ENCODE measurements at regions not wholly inside any gene's neighbourhood (a gene's known extent, or its start where the extent isn't known, plus 50 kb on each side); places are given as distances from the start of the nearest gene placed in this dataset.

DNA sequence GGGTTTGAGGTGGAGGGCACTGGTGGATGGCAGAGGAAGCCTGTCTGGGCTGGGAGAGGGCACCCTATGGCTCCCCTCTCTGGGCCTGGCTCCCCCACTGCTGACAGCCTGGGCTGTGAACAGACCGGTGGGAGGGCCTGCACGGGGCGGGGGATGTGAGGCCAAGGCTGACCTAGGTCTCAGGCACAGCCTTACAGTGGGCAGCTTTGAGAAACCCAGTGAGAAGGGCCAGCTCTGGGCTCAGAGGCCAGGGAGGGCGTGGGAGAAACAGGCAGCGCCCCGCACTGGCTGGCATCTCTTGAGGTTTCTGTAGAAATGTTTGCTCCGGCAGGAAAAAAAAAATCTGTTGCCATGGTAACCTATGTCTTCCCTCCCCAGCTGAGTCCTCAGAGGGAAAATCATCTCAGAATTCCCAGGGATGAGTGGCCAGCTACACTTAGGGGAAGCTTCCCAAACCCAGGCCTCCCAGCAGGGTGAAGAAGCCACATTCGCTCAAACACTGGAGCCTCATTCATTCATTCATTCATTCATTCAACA lies 71.7 kb upstream of the TAF1B start:
- no peak for DNase-seq (ENCODE audit: low read depth in 1 of 2, low spot score in 1 of 2)

DNA sequence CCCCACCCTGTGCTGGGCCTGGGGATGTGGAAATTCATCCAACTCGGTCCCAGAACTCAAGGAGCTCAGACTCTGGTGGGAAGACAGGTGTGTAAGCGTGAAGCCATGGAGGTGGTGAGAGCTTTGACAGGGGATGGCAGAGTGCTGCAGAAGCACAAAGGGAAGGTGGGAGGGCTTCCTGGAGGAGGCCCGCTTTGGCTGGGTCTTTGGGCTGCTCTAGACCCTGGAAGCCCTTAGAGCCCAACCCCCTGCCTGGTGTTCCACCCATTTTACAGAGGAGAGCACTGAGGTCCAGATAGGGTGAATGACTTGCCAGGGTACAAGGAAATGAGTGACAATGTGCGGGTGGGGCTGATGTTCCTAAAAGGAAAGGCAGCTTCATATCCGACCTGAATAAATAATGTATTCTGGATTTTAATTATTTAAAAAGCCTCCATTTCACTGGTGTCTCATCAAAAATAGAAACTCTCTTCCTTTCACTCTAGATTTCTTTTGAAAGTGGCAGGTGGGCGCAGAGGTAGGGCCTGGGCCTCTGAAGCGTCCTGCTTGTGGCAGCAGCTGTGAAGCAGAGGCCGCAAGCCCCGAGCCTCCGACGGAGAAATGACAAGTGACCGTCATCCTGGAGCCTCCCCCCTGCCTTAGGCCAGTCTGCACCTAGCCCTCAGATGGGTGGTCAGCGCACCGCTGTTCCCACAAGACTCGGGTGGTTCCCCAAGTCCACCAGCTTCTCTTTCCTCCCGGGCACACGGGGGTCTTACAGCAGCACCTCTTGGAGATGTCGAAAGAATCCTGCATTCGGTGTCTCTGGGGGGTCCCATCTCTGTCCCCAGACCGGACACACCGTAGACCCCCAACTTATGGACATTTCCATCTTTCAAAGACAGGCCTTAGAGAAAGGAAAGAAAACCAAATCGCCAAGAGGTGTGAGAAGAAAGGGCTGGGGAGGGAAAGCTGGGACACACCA lies 71.0 kb upstream of the TAF1B start:
- no peak for DNase-seq (ENCODE audit: low read depth in 1 of 2, low spot score in 1 of 2)

DNA sequence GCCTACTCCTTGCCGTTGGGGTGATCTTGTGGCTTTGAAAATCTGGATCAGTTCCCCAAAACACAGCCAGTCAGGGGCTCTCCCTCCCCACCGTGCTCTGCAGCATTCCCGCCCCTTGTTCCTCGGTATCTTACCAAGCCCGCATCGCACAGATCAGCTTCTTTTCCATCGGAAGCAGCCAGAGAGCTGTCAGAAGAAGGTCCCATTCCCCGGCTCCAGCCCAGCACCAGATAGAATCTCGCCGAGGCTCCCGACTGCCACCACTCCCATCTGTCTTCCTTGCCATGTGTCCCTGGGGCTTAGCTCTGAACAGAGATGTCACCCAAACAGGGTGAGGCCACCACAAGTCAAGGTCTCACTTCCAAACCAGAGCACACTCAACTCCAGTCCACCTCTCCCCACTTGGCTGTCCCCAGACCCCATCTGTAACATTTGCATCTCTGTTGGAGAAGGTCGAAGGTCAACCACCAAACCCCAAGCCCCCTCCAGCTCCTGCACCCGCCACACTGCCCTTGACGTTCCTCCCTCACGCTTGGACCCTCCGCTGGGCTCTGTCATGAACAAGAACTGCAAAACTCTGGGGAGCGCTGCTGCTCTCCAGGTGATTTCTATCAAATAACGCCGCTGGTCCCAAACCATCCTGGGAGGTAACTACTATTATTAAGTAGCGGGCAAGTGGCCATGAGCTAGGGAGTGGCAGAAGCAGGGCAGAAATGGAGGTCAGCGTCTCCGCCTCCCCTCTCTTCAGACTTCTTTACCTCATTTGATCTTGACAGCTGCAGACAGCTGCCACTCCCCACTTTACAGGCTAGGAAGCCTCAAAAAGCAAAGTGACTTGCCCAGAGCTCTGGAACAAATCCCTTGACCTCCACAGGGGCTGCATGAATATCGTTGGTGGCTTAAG lies 70.0 kb upstream of the TAF1B start:
- no peak for DNase-seq (ENCODE audit: low read depth in 1 of 2, low spot score in 1 of 2)

DNA sequence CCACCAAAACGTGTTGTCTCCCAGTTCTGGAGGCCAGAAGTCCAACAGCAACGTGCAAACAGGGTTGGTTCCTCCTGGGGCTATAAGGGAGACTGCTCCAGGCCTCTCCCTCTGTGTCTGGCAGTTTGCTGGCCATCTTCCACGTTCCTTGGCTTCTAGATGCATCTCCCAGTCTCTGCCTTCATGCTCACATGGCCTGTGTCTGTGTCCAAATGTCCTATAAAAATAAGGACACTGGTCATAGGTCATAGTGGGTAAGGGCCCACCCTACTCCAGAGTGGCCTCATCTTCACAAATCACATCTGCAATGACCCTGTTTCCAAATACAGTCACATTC lies 69.4 kb upstream of the TAF1B start:
- DNase-seq (ENCODE audit: low read depth in 1 of 2, low spot score in 1 of 2), result no peak

DNA sequence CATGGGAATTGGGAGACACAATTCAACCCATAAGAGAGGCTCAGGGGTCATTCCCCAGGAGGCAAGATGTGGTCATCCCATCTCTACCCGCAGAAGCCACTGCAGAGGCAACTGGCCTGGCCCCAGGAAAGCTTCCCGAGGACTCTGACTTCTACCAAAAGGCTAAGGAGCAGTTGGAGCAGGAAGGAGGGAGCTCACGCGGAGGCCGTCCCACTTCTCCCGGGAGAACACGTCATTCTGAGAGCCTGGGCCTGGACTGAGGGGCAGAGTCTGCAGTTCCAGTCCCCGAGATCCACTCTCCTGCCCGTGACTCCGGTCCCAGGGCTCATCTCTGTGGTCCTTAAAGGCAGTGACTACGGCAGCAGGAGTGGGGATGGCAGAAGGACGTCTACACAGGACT lies 69.0 kb upstream of the TAF1B start:
- no peak for DNase-seq (ENCODE audit: low read depth in 1 of 2, low spot score in 1 of 2)

DNA sequence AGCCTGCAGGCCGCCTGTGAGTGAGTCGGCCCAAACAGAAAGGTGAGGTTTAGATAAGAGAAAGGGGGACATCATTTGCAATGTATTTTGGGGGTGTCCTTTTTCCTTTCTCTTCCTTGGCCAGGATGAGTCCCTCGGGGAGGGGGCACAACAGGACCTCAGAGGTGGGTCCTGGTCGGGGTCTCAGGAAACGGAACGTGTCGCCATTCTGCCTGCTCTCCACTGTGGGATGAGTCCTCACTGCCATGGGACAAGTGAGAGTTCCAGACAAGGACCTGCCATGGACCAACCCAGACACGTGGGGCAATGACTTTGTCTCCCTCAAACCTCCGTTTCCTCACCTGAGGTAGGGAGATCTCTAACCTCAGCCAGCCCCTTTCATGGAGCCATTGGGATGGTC lies 67.9 kb upstream of the TAF1B start:
- DNase-seq (ENCODE audit: low read depth in 1 of 2, low spot score in 1 of 2), result no peak

DNA sequence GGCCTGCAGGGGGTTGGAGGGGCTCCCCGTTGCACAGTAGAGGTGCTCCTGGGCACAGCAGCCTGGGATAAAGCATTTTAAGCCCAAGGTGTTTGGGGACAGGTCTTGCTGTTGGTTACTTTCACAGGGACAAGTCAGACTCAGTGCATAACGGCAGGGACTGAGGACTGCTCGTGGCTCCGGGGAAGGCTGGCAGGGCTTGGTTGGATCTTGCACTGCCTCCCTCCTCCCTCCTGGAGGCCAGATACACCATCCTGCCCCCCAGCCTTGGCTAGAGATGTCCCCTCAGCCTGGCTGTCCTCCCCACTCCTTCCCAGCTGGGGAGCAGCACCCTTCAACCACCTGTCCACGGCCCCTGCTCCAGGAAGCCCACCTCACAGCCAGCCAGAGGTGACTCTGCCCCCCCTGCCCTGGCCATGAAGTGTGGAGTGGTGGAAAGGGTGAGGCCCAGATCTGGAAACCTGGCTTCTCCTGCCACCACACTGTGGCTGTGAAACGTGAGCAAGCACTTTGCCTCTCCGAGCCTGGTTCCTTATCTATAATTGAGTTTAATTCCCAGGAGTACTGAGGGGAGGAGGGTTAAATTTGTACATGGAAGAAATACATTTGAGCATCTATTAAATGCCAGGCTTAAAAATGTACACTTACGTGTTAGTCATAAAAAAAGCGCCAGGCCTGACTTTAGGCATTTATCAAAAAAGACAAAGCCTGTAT lies 67.1 kb upstream of the TAF1B start:
- DNase-seq (ENCODE audit: low read depth in 1 of 2, low spot score in 1 of 2), result no peak

DNA sequence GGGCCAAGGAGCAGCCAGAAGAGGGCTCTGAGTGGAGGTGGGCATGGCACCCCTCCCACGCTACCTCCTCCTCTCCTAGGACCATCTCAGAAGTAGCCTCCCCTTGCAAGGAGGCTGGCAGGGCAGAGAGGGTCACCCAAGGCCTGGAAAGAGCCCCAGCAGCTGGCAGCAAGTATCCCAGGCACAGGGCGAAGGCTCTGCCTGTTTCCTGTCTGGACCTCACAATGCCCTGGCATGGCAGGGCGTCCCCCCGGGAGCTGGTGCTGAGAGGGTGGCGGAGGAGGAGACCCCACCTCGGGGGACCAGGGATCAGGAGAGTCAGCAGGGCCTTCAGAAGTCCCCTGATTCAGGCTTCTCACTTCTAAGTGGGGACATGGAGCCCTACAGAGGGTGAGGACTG lies 66.2 kb upstream of the TAF1B start:
- DNase-seq (ENCODE audit: low read depth in 1 of 2, low spot score in 1 of 2), result no peak

DNA sequence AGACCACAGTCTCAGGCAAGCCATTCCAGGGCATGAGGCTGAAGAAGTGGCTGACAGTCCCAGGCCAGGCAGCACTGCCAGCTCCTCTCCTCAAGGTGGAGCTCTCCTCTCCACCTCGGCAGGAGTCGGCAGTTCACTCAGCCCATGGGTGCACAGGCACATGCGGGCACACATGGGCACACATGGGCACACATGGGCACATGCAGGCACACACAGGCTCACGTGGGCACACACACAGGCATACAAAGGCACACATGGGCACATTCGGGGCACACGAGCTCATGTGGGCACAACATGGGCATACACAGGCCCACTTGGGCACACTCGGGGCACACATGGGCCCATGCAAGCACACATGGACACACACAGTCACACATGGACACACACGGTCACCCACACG lies 65.3 kb upstream of the TAF1B start:
- DNase-seq (ENCODE audit: low read depth in 1 of 2, low spot score in 1 of 2), result no peak

DNA sequence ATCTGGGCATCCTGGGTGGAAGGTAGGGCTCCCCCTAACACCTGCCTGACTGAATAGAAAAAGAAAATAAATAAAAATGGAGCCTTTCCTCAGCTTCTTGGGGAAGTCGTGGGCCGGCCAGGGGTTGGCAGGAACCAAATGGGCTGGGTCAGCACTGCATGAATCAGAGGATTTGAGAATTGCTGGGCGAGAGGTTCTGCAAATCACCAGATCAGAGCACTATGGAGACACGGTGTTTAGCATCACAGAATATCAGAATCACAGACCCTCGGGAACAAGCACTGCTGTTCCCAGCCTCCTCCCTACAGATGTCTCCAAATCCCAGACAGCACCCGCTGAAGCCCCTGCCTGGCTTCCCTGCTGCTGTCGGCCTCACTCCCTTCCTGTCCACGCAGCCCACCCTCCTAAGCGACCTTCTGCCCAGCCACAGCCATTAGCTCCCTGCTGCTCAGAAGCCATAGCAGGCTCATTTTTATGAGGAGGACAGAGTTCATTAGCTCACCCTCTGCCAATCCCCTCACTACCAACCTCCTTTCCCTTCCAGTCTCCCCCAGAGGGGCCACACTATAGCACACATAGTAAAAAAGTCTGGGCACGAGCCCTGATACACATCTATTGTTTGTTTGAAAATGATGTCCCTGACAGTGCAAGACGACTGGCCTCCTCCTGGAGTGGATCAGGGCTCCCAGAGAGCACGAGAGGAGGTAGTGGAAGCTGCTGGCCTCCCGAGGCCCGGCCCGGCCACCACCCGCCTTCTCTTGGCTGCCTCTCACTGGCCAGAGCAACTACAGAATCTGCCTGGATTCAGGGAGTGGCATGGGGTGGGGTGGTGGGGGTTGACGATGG lies 64.6 kb upstream of the TAF1B start:
- DNase-seq (ENCODE audit: low read depth in 1 of 2, low spot score in 1 of 2), result no peak

DNA sequence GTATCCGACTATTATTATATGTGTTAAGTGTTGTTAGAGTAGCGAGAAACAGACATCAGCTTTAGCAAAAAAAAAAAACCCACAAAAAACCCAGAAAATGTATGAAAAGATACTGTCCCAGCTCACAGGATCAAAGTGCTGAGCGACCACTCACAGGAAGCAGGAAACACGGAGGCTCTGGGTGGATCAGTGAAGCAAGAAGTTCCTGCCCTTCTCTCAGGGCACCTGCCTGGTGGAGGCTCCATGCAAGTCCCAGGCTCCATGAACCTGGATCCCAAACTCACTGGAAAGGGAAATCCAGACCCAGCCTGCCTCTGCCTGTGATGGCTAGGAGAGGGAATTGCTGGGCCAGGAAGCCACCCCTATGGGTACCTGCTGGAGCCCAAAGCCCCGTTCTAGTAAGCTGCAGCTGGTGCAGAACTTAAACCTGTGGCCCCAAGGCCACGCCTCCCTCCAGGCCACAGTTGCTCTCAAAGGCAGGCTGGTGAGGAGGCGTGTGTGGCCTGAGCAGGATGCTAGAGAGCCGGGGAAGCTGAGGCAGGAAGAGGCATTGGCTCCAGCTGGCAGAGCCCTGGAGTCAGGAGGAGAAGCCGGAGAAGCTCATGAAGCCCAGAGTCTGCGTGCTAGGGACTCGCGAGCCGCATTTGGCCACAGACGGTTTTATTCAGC lies 63.5 kb upstream of the TAF1B start:
- no peak for DNase-seq (ENCODE audit: low read depth in 1 of 2, low spot score in 1 of 2)

DNA sequence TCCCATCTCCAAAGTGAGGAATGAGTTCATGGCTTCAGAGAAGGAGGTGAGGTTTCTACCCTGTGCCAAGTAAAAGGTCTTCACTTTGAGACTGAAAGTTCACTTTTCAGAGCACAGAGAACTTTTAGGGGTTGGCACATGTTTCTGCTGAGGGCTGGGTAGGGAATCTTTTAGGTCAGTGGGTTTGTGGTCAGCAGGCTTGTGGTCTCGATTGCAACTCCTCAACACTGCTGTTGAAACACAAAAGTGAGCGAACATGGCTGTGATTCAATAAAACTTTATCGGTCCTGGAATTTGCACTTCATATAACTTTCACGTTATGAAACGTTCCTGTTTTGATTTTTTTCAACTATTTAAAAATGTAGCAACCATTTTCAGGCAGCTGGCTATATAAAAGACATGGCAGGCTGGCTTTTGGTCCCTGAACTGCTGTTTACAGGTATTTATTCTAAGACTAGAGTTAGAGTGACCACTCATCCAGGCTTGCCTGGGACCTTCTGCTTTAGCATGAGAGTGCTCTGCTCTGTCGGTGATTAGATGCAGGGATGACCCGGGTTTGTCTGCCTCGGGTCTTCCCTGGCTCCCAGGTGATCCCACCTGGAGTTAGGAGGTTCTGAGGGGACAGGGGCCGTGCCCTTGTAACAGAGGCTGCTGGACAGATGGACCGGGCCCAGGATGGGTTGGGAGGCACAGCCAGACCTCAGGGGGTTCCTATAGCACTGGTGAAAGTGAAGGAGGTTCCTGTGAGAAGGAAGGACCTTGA lies 62.7 kb upstream of the TAF1B start:
- no peak for DNase-seq (ENCODE audit: low read depth in 1 of 2, low spot score in 1 of 2)

DNA sequence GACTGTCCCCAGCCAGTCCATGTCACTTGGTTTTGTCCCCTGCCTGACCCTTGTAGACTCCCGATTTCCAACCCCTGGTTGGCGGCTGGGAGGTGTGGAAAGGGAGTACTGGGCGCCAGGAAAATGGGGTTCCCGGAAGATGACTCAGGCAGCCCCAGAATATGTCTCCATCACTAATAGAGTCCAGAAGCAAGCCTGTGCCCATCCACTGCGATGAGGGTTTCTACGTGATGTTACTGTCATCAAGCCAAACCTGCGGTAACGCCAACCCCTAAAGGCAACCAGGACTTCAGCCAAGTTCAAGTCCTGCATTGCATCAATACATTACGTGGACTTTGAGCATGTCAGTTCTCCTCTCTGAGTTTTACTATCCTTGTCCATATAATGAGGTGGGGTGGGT lies 62.0 kb upstream of the TAF1B start:
- DNase-seq (ENCODE audit: low read depth in 1 of 2, low spot score in 1 of 2), result no peak

DNA sequence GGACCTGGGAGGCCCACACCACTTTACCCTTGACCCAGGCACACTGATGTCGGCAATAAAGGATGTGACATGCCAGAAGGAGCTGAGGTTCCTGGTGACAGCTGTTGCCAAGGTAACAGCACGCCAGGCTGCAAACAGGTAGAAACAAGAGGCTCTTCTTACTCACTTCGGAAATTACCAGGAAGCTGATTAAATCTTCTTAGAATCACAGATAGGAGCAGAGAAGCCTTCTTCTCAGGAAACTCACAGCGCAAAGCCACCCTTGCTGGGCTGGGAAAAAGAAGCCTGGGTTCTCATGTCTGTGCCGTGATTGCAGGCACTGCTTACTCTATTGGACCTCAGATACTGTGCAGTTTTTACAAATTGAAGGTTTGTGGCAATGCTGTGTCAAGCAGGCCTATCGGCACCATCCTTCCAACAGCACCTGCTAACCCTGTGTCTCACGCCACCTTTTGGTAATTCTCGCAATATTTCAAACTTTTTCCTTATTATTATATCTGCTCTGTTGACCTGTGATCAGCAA lies 61.0 kb upstream of the TAF1B start:
- peak; percentile 34 to 63 for DNase-seq (ENCODE audit: low read depth in 1 of 2, low spot score in 1 of 2)

DNA sequence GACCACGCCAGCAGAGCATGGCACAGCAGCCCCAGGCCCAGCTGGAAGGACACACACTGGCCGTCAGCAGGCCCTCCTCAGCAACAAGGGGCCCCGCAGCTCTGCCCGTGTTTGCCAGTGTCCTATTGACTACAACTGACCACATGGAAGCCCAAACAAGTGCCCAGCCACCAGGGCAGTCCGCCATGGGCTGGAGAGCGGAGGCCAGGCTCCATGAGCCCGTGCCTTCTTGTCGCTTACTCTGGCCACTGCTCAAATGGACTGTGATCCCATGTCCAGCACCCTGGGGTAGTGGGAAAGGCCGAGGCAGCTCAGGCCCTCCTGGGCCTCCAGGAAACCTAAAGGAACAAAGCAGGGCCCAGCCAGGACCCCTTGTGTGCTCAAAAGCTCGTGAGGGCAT lies 53.9 kb upstream of the TAF1B start:
- DNase-seq (ENCODE audit: low read depth in 1 of 2, low spot score in 1 of 2), result no peak

DNA sequence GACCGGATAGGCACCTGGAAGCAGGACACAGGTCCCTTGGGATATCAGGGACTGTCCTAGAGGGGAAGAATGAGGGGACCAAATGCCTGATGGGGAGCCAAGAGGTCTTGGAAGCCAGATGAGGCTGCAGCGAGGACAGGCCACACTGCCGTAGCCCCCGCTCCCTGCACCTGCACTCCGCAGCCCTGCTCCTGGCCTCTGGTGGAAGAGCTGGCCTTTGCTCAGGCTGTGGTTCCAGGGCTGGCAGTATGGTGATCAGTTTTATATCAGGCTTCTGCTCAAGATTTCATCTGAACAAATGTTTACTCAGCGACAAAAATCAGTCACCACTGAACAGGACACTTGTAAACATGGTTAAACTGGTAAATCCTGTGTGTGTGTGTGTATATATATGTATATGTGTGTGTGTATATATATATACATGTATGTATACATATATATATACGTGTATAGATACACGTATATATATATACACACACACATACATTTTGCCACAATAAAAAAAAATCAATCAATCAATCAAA lies 52.5 kb upstream of the TAF1B start:
- DNase-seq (ENCODE audit: low read depth in 1 of 2, low spot score in 1 of 2), result no peak

DNA sequence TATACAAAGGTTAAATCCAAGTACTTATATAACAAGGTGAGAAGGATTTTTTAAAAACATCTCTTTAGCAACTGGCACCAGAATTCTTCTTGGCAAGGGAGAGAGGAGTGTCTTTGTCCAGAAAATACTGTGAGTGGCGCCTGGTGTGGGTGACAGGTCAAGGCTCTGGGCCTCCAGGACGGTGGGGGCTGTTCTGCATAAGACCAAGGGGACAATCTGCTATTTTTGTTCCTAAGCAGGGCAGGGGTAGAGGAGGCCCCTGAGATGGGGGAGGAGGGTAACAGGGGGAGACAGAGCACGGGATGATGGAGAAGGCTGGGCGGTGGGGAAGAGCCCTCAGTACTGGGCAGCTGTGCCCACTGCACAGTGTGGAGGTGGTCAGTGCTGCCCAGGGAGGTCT lies 51.6 kb upstream of the TAF1B start:
- no peak for DNase-seq (ENCODE audit: low read depth in 1 of 2, low spot score in 1 of 2)

DNA sequence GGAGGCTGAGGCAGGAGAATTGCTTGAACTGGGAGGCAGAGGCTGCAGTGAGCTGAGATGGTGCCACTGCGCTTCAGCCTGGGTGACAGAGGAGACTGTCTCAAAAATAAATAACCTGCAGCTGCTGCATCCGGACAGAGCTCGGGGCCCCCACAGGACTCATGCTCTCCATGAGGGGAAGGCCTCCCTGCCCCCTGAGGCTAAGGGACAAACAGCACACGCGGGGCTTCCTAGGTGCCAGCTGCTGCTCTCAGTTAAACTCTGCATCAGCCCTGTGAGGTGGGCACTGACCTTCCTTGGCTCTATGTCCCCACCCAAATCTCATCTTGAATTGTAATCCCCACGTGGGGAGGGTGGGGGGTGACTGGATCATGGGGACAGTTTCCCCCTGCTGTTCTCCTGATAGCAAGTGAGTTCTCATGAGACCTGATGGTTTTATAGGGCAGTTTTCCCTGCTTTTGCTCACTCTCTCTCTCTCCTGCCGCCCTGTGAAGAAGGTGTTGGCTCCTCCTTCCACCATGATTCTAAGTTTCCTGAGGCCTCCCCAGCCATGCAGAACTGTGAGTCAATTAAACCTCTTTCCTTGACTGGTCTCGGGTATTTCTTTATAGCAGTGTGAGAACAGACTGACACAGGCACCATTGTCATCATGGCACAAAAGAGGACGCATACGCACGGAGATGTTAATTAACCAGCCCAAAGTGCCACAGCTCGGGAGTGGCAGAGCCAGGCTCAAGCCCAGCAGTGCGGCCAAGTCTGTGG lies 49.9 kb upstream of the TAF1B start:
- DNase-seq (ENCODE audit: low read depth in 1 of 2, low spot score in 1 of 2), result no peak
